ENCODE measurements at regions not wholly inside any gene's neighbourhood (a gene's known extent, or its start where the extent isn't known, plus 50 kb on each side); places are given as distances from the start of the nearest gene placed in this dataset.

GRCh38 chr4:159723341-159724048 lies 620.6 kb downstream of the RAPGEF2 start:
- DNase-seq (ENCODE audit: low read depth in 4 of 4, low spot score in 1 of 4) = no peak

GRCh38 chr4:159725571-159725970 lies 622.7 kb downstream of the RAPGEF2 start:
- no peak for DNase-seq (ENCODE audit: low read depth in 4 of 4, low spot score in 1 of 4)

- no peak for DNase-seq (ENCODE audit: low read depth in 4 of 4, low spot score in 1 of 4)
Observed at GRCh38 chr4:159735281-159736207, 632.7 kb downstream of the RAPGEF2 start.

DNA sequence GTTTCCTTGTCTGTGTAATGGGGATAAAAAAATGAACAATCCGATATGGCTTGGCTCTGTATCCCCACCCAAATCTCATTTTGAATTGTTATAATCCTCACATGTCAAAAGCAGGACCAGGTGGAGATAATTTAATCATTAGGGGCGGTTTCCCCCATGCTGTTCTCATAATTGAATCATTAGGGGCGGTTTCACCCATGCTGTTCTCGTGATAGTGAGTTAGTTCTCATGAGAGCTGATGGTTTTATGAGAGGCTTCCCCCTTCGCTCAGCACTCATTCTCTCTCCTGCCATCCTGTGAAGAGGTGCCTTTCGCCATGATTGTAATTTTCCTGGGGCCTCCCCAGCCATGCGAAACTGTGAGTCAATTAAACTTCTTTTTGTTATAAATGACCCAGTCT lies 633.5 kb downstream of the RAPGEF2 start:
- DNase-seq (ENCODE audit: low read depth in 4 of 4, low spot score in 1 of 4) = no peak

GRCh38 chr4:159743971-159744370 lies 641.1 kb downstream of the RAPGEF2 start:
- DNase-seq (ENCODE audit: low read depth in 4 of 4, low spot score in 1 of 4) = no peak

DNA sequence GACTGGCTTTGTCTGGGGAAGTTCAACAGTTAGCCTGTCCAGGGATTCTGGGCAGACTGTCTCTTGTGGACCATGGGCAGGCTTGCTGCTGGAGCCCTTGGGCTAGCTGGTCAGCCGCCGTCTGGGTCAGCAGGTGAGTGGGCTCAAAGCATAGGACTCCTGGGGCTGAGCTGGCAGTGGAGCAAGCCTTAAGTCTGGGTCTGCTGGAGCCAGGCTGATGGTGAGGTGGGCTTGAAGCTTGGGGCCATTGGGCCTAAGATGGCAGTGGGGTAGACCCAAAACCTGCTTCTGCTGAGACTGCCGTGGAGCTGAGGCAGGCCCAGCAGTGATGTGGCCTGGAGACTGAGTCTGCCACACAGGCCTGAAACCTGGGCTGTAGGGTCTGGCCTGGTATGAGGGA lies 645.1 kb downstream of the RAPGEF2 start:
- DNase-seq (ENCODE audit: low read depth in 4 of 4, low spot score in 1 of 4) = no peak

GRCh38 chr4:159748834-159749444 lies 646.1 kb downstream of the RAPGEF2 start:
- DNase-seq (ENCODE audit: low read depth in 4 of 4, low spot score in 1 of 4) = no peak

DNA sequence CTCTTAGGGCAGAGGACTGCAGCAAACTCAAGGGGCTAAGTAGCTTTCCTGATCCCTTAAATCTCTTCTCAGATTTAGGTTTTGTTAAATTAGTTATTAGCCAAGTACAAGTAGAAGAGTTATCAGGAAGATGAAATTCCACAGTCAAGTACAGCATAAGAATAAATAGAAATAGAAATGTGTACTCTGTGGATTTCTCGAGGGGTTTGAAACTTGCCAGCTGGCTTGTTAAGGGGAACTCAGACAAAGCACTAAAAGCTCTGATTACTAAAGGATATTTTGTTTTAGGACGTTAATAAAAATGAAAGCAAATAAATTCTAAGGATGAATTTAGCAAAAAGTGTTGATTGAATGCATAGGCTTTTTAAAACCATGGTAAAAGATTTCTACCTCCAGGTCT lies 654.6 kb downstream of the RAPGEF2 start:
- no peak for DNase-seq (ENCODE audit: low read depth in 4 of 4, low spot score in 1 of 4)

- no peak for DNase-seq (ENCODE audit: low read depth in 4 of 4, low spot score in 1 of 4)
Observed at GRCh38 chr4:159758061-159758460, 655.2 kb downstream of the RAPGEF2 start.

DNA sequence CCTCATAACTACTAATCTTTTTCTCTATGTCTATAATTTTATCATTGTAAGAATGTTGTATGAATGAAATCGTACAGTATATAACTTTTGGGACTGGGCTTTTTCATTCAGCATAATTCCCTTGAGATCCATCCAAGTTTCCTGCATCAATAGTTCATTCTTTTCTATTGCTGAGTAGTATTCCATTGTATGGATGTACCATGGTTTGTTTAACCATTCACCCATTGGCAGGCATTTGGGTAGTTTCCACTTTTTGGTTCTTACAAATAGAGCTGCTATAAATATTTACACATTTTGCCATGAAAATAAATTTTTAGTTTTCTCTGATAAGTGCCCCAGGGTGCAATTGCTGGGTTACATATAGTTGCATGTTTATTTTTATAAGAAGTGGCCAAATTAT lies 659.8 kb downstream of the RAPGEF2 start:
- no peak for DNase-seq (ENCODE audit: low read depth in 4 of 4, low spot score in 1 of 4)

GRCh38 chr4:159764343-159764952 lies 661.6 kb downstream of the RAPGEF2 start:
- DNase-seq (ENCODE audit: low read depth in 4 of 4, low spot score in 1 of 4) = no peak

DNA sequence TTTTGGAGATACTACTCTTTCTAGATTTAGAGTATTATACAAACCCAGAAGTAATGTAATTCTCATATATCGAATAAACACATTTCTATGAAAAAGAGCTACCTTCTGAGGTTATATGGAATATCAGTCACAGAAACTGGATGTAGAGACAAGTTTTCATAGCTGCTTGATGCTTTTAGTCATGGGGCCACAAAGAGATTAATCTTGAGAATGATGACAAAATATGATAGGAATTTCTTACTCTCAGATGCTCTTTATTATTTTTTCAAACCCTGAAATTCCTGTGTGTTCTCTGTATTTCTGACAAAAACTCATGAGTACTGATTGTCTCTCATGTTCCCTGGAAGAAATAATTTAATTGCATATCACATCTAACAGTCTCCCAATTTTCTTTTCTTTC lies 662.5 kb downstream of the RAPGEF2 start:
- DNase-seq (ENCODE audit: low read depth in 4 of 4, low spot score in 1 of 4) = no peak

DNA sequence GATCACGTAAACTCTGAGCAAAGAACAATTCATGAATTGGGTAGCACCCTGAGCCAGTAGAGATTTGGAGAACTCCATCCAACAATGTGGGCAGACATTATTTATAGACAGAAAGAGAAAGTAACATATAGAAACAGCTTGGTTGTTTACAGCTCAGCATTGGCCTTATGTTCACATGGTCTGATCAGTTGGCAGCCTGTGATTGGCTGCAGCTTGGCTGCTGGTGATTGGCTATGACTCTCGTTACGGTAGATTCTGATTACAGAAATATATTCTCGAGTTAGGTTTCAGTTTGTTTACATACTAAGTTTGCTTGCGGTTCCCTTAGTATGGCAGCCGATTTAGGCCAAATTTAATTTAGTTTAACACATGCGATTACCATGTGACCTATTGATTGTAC lies 663.4 kb downstream of the RAPGEF2 start:
- no peak for DNase-seq (ENCODE audit: low read depth in 4 of 4, low spot score in 1 of 4)

DNA sequence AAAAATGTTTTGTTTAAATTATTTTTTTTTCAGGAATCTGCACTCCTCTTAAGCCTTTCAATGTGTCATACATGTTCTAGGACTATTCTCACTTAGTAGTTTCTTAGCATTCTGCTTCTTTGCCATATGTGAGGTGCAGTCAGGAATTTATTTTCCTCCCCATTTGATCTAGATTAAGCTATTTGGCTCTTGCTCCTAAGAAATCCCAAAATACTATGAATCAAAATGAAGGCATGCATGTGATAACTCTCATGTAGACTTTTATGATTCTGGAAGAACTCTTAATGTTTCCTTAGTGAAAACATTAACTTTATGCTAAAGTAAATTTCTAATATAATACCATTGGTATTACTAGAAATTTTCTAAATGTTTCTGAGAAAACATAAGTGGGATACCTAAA lies 664.5 kb downstream of the RAPGEF2 start:
- no peak for DNase-seq (ENCODE audit: low read depth in 4 of 4, low spot score in 1 of 4)

DNA sequence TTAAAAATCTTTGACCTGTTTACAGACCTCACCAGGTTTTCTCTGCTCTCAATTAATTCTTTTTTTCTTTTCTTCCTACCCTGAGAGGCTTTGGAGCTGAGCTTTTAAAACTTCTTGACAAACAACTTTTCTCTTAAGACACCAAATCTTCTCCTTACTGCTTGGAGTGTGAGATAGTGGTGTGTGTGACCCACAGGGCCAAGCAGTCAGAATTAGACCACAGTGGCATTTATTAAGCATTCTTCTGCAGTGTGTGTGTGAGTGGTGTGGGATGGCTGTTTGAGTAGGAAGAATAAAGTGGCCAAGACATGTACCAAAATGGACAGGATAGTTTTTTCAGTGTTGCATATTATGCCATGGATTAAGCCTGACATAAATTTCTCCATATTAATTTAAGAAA lies 665.1 kb downstream of the RAPGEF2 start:
- no peak for DNase-seq (ENCODE audit: low read depth in 4 of 4, low spot score in 1 of 4)

- DNase-seq (ENCODE audit: low read depth in 4 of 4, low spot score in 1 of 4) = no peak
Observed at GRCh38 chr4:159770401-159770800, 667.5 kb downstream of the RAPGEF2 start.

- DNase-seq (ENCODE audit: low read depth in 4 of 4, low spot score in 1 of 4) = no peak
Observed at GRCh38 chr4:159770969-159771368, 668.1 kb downstream of the RAPGEF2 start.

DNA sequence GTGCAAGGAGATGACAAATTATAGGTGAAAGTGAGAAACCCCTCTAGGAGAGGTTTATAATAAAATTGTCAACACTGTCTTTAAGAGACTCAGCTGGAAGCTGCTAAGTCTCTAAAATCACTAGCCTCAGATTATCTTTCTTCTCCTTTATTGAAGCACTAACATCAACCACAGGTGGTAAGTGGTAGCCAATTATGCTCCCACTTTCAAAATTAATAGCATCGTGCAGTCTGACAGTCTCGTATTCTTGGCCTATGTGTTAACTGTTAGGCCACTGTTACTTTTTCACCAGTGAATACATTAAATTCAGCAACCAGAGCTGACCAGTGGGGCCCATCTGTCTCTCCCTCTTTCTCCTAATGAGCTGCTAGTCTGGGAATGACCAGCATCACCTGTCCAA lies 674.1 kb downstream of the RAPGEF2 start:
- no peak for DNase-seq (ENCODE audit: low read depth in 4 of 4, low spot score in 1 of 4)

- DNase-seq (ENCODE audit: low read depth in 4 of 4, low spot score in 1 of 4) = no peak
Observed at GRCh38 chr4:159777689-159778088, 674.8 kb downstream of the RAPGEF2 start.

DNA sequence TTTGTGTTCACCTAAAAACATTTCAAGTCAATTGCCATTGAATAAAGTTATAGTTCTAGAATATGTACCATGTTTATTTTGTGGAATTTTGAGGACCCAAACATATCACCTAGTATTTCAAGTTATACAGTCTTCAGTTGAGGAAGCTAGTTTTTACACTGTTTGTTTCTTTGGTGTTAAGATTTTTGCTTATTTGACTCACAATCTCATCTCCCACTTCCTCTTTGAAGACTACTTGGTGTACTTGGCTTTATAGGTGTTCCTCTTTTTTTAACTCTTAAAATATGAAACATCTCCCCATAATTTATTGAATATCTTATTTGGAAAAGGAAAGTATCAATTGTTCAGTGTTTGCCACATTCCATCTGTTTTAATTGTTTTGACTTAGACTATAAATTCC lies 675.4 kb downstream of the RAPGEF2 start:
- no peak for DNase-seq (ENCODE audit: low read depth in 4 of 4, low spot score in 1 of 4)

DNA sequence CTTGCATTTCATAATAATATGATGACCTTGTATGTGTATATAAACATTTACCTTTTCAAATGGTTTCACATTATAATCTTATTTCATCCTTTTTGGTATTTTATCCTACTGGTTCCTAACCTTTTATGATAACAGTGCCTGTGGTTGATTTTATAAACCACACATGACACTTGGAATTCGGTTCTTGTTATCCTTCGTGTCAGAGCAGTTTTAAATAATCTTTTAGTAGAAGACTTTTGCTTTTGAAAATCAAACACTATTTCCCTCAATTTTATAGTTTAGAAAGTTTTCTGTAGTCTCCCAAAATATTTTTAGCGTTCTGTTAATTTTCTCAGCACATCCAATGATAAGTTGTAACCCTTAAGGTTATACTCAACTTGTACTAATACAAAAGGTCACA lies 676.8 kb downstream of the RAPGEF2 start:
- no peak for DNase-seq (ENCODE audit: low read depth in 4 of 4, low spot score in 1 of 4)
